H9 (cell line): ENCODE measurements at regions not wholly inside any gene's neighbourhood (a gene's known extent, or its start where the extent isn't known, plus 50 kb on each side); places are given as distances from the start of the nearest gene placed in this dataset.

Experiments used
- DNase-seq: peaks from one replicate; pipeline ENCODE4 v3.0.0-alpha.2; 2017
- H2AFZ ChIP-seq: one replicate; pipeline ENCODE4 v1.6.1; 2013; ENCODE audit warnings: mild to moderate bottlenecking, low read length, control low read depth, moderate library complexity
- H2AK5ac ChIP-seq: 2 replicates; pipeline ENCODE4 v1.6.1; 2013; ENCODE audit warnings: low read length, control low read depth, mixed read lengths; ENCODE audit not compliant: insufficient read length
- H2BK120ac ChIP-seq: one replicate; pipeline ENCODE4 v1.6.1; 2013; ENCODE audit warnings: low read depth, mild to moderate bottlenecking, low read length, control low read depth, inconsistent platforms; ENCODE audit not compliant: poor library complexity, severe bottlenecking
- H2BK12ac ChIP-seq: 2 replicates; pipeline ENCODE4 v1.6.1; 2013; ENCODE audit warnings: low read length, control low read depth, mixed read lengths, low read depth; ENCODE audit not compliant: insufficient read length
- H2BK15ac ChIP-seq: 2 replicates; pipeline ENCODE4 v1.6.1; 2013; ENCODE audit warnings: low read depth, low read length, control low read depth
- H2BK20ac ChIP-seq: one replicate; pipeline ENCODE4 v1.6.1; 2013; ENCODE audit warnings: low read depth, mild to moderate bottlenecking, low read length, control low read depth, inconsistent platforms; ENCODE audit not compliant: poor library complexity, severe bottlenecking
- H2BK5ac ChIP-seq: 2 replicates; pipeline ENCODE4 v1.6.1; 2013; ENCODE audit warnings: low read length, control low read depth, mixed read lengths; ENCODE audit not compliant: insufficient read length
- H3K14ac ChIP-seq: 2 replicates; pipeline ENCODE4 v1.6.1; 2013; ENCODE audit warnings: low read length, control low read depth; ENCODE audit not compliant: insufficient read depth
- H3K18ac ChIP-seq: 2 replicates; pipeline ENCODE4 v1.6.1; 2013; ENCODE audit warnings: low read depth, mild to moderate bottlenecking, mixed read lengths, low read length, control low read depth; ENCODE audit not compliant: insufficient read length
- H3K23ac ChIP-seq: 2 replicates; pipeline ENCODE4 v1.6.1; 2013; ENCODE audit warnings: low read length, control low read depth, mixed read lengths, low read depth; ENCODE audit not compliant: insufficient read length
- H3K23me2 ChIP-seq: 2 replicates; pipeline ENCODE4 v1.6.1; 2013; ENCODE audit warnings: low read depth, mild to moderate bottlenecking, mixed read lengths, low read length, control low read depth; ENCODE audit not compliant: insufficient read length, poor library complexity, severe bottlenecking
- H3K27ac ChIP-seq: 2 replicates; pipeline ENCODE4 v1.5.1; 2013; ENCODE audit warnings: low read length, control low read depth, mixed read lengths, low read depth; ENCODE audit not compliant: insufficient read length
- H3K27me3 ChIP-seq: 2 replicates; pipeline ENCODE4 v1.6.1; 2013; ENCODE audit warnings: low read length, control low read depth, inconsistent platforms; ENCODE audit not compliant: insufficient read depth
- H3K4ac ChIP-seq: 2 replicates; pipeline ENCODE4 v1.6.1; 2013; ENCODE audit warnings: low read depth, mild to moderate bottlenecking, control low read depth, inconsistent platforms, low read length, moderate library complexity
- H3K4me1 ChIP-seq: 2 replicates; pipeline ENCODE4 v1.6.1; 2013; ENCODE audit warnings: low read length, control low read depth, inconsistent platforms; ENCODE audit not compliant: insufficient read depth
- H3K4me2 ChIP-seq: 2 replicates; pipeline ENCODE4 v1.6.1; 2013; ENCODE audit warnings: low read length, control low read depth, mixed read lengths; ENCODE audit not compliant: insufficient read length, insufficient read depth
- H3K56ac ChIP-seq: 2 replicates; pipeline ENCODE4 v1.6.1; 2013; ENCODE audit warnings: low read depth, mild to moderate bottlenecking, mixed read lengths, low read length, control low read depth; ENCODE audit not compliant: insufficient read length
- H3K79me1 ChIP-seq: 2 replicates; pipeline ENCODE4 v1.6.1; 2013; ENCODE audit warnings: low read depth, mild to moderate bottlenecking, moderate library complexity, low read length, control low read depth, inconsistent platforms; ENCODE audit not compliant: insufficient read depth, poor library complexity, severe bottlenecking
- H3K79me2 ChIP-seq: 2 replicates; pipeline ENCODE4 v1.6.1; 2013; ENCODE audit warnings: low read length, control low read depth, inconsistent platforms; ENCODE audit not compliant: insufficient read depth
- H3K9ac ChIP-seq: 2 replicates; pipeline ENCODE4 v1.6.1; 2013; ENCODE audit warnings: low read length, control low read depth, mixed read lengths; ENCODE audit not compliant: insufficient read length; ENCODE audit errors: extremely low read depth
- H3K9me3 ChIP-seq: one replicate; pipeline ENCODE4 v1.6.1; 2013; ENCODE audit warnings: low read depth, low read length, inconsistent platforms; ENCODE audit not compliant: control insufficient read depth
- H3T11ph ChIP-seq: one replicate; pipeline ENCODE4 v1.6.1; 2013; ENCODE audit warnings: mild to moderate bottlenecking, low read length, control low read depth, inconsistent platforms
- H4K20me1 ChIP-seq: one replicate; pipeline ENCODE4 v1.6.1; 2013; ENCODE audit not compliant: control insufficient read depth, insufficient read length, insufficient read depth
- H4K5ac ChIP-seq: 2 replicates; pipeline ENCODE4 v1.6.1; 2013; ENCODE audit warnings: low read depth, mild to moderate bottlenecking, mixed read lengths, low read length, control low read depth; ENCODE audit not compliant: insufficient read length
- H4K8ac ChIP-seq: replicated peaks from 2 replicates; pipeline ENCODE4 v1.6.1; 2013; ENCODE audit warnings: low read length, control low read depth, mixed read lengths, low read depth; ENCODE audit not compliant: insufficient read length
- H4K91ac ChIP-seq: 2 replicates; pipeline ENCODE4 v1.6.1; 2013; ENCODE audit warnings: low read depth, mild to moderate bottlenecking, moderate library complexity, mixed read lengths, low read length, control low read depth; ENCODE audit not compliant: insufficient read length
- H3K27ac Mint-ChIP-seq, 3 experiments: 2 replicates in 2 of 3; 3 replicates in 1 of 3; pipeline ENCODE4 v1.8.0; 2020 to 2021; ENCODE audit warnings: mixed read lengths in 3 of 3, mild to moderate bottlenecking in 1 of 3, moderate library complexity in 1 of 3
- H3K27me3 Mint-ChIP-seq: 2 replicates; pipeline ENCODE4 v1.8.0; 2021; ENCODE audit warnings: low read depth, mild to moderate bottlenecking, moderate library complexity, mixed read lengths
- H3K36me3 Mint-ChIP-seq, 3 experiments: 2 replicates in 2 of 3; 3 replicates in 1 of 3; pipeline ENCODE4 v1.8.0; 2020 to 2021; ENCODE audit warnings: low read depth in 3 of 3, mixed read lengths in 3 of 3; ENCODE audit not compliant: insufficient read depth in 1 of 3
- H3K4me1 Mint-ChIP-seq, 2 experiments: 2 replicates each; pipeline ENCODE4 v1.8.0; 2020; ENCODE audit warnings: mixed read lengths in 2 of 2
- H3K4me3 Mint-ChIP-seq, 2 experiments: 2 replicates in 1 of 2; 3 replicates in 1 of 2; pipeline ENCODE4 v1.8.0; 2020 to 2021; ENCODE audit warnings: mild to moderate bottlenecking in 2 of 2, mixed read lengths in 2 of 2, moderate library complexity in 1 of 2
- H3K9me3 Mint-ChIP-seq, 2 experiments: 2 replicates in 1 of 2; 3 replicates in 1 of 2; pipeline ENCODE4 v1.8.0; 2020; ENCODE audit warnings: mild to moderate bottlenecking in 2 of 2, mixed read lengths in 2 of 2, moderate library complexity in 1 of 2
- CTCF ChIP-seq: fragments of 200-600 bp; sonication (generic); conservative IDR thresholded peaks from 3 replicates; pipeline ENCODE4 v1.8.0; 2021; ENCODE audit warnings: antibody characterized with exemption, mild to moderate bottlenecking
- WGBS: extraction: QIAGEN DNeasy Blood & Tissue Kit; methylation state at CpG from one replicate; pipeline ENCODE4 v1.1.7; 2013; ENCODE audit warnings: missing lambda C conversion rate, low lambda C conversion rate, mixed read lengths; ENCODE audit not compliant: insufficient read length; ENCODE audit errors: extremely low coverage; 5-methylcytosine and 5-hydroxymethylcytosine counted together

GRCh38 chr5:176750144-176750543, 60.2 kb upstream of the UNC5A start:
- Histone ChIP-seq H3K23ac (no peak overlapping the region), H4K5ac (no peak overlapping the region), H2AK5ac (no peak overlapping the region), H2AFZ (no peak overlapping the region), H3K23me2 (no peaks in the 10 kb centered on the region), H3K27me3 (no peaks in the 10 kb centered on the region), H3K79me1 (no peaks in the 10 kb centered on the region), H3K79me2 (no peaks in the 10 kb centered on the region), H3T11ph (no peak overlapping the region), H2BK20ac (no peak overlapping the region), H2BK120ac (no peak overlapping the region), H2BK12ac (no peak overlapping the region), H3K4ac (no peak overlapping the region), H3K27ac (no peak overlapping the region), H3K4me1 (peaks cover 5% of the 10 kb centered on the region; the same call in 1 of the 2 replicates), H3K9me3 (no peaks in the 10 kb centered on the region), H3K9ac (no peak overlapping the region), H4K8ac (no peak overlapping the region), H3K56ac (no peak overlapping the region), H3K18ac (no peak overlapping the region), H2BK15ac (no peak overlapping the region), H4K91ac (no peak overlapping the region), H3K4me2 (no peak overlapping the region), H4K20me1 (no peaks in the 10 kb centered on the region), H3K14ac (no peak overlapping the region), H2BK5ac (no peak overlapping the region)
- no peaks in the 10 kb centered on the region; the same call in none of the 2 replicates for H3K27me3 Mint-ChIP-seq
- H3K9me3 Mint-ChIP-seq, result peaks cover 0 to 3% of the 10 kb centered on the region in 2 experiments; a peak in 2 of 5 replicates
- H3K4me1 Mint-ChIP-seq, result peaks cover 23 to 25% of the 10 kb centered on the region in 2 experiments
- WGBS, result no CpG with 5 or more reads among the region's 10 CpGs
- TF ChIP-seq CTCF, result no peak; the same call in 2 of the 3 replicates
- DNase-seq, result no peak
- no peak overlapping the region for H3K27ac Mint-ChIP-seq
- H3K4me3 Mint-ChIP-seq, result no peak overlapping the region
- no peaks in the 10 kb centered on the region for H3K36me3 Mint-ChIP-seq
